Spleen (tissue), 7 donors: ENCODE measurements at regions not wholly inside any gene's neighbourhood (a gene's known extent, or its start where the extent isn't known, plus 50 kb on each side); places are given as distances from the start of the nearest gene placed in this dataset.

Experiments
- POLR2A ChIP-seq, 3 donors: fragments of 450-650 bp; IDR thresholded peaks; one replicate each; pipeline ENCODE4 v1.5.1; 2017; ENCODE audit warnings: antibody characterized with exemption in 3 of 3, mild to moderate bottlenecking in 1 of 3
- POLR2AphosphoS5 ChIP-seq, 3 donors: sonication (generic); formaldehyde crosslinking; IDR thresholded peaks; one replicate each; pipeline ENCODE4 v1.5.1; 2017; ENCODE audit warnings: antibody characterized with exemption in 3 of 3
- TF ChIP-seq, protein P1 (sequence below), 11 experiments: fragments of 200-600 bp in 7 of 11; fragments of 450-650 bp in 4 of 11; sonication (generic) in 4 of 11; IDR thresholded peaks in 8 of 11; conservative IDR thresholded peaks in 3 of 11; 1 replicate in 7 of 11; 2 replicates in 4 of 11; pipeline versions ENCODE4 v1.4.0 to v1.8.0; 2016 to 2021; ENCODE audit warnings: antibody characterized with exemption in 11 of 11, inconsistent platforms in 4 of 11, mild to moderate bottlenecking in 1 of 11
- donor health status: DM: no; HTN: no; CAD: no; lungs with moderate emphysema.
- donor health status: DM: no; HTN: no; CAD: no.
- donor health status: DM: no; HTN: no; CAD: no.

- TF ChIP-seq POLR2AphosphoS5 (IDR thresholded peaks at IDR 0.05) (no peak), POLR2A (IDR thresholded peaks at IDR 0.05) (no peak)
- TF ChIP-seq, protein P1, sequence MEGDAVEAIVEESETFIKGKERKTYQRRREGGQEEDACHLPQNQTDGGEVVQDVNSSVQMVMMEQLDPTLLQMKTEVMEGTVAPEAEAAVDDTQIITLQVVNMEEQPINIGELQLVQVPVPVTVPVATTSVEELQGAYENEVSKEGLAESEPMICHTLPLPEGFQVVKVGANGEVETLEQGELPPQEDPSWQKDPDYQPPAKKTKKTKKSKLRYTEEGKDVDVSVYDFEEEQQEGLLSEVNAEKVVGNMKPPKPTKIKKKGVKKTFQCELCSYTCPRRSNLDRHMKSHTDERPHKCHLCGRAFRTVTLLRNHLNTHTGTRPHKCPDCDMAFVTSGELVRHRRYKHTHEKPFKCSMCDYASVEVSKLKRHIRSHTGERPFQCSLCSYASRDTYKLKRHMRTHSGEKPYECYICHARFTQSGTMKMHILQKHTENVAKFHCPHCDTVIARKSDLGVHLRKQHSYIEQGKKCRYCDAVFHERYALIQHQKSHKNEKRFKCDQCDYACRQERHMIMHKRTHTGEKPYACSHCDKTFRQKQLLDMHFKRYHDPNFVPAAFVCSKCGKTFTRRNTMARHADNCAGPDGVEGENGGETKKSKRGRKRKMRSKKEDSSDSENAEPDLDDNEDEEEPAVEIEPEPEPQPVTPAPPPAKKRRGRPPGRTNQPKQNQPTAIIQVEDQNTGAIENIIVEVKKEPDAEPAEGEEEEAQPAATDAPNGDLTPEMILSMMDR (IDR thresholded peaks at IDR 0.05 in 8 of 11, conservative IDR thresholded peaks at IDR 0.05 in 3 of 11) = no peak
Observed at GRCh38 chr17:49918591-49918990, 50.4 kb upstream of the DLX4 start.
